ENCODE measurements at regions not wholly inside any gene's neighbourhood (a gene's known extent, or its start where the extent isn't known, plus 50 kb on each side); places are given as distances from the start of the nearest gene placed in this dataset.

DNA sequence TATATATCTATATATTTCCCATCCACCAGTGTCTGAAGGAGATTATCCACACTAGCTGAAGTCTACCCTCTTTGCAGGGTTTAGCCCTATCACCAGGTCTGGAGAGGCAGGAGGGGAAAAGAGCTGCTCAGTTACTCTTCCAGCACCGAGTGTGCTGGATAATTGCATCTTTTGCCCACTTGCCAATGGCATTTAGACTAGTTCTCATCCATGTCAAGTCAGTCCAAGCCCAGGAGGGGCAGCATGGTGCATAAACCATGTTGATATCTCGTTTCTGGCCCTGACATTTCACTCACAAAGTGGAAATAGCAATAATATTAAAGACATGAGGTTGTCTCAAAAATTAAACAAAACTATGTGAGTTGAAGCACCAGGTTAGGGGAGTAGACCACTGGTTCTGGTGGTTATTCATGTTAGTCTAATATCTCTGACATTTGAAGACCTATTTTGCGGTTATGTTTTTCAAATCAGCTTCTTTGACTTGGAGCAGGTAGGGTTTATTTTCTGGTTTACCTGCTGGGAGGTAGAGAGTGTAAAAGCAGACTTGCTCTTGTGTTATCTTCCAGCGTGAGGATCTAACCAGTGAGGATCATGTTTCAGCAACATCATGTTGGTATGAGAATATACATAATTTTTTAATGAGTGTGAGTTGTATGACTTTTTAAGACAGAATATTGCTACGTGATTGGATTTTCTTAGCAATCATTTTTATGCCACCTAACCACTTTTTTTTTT is 273.2 kb upstream of the KIRREL3 start:
- no peaks in the 10 kb centered on the region for H3K9me2 ChIP-seq (ENCODE audit: insufficient read depth, low read length)
- no peaks in the 10 kb centered on the region for H4K20me1 ChIP-seq (ENCODE audit: insufficient read depth)
- H3K36me3 ChIP-seq (ENCODE audit: insufficient read depth, low read length) = no peaks in the 10 kb centered on the region
- H3K27ac ChIP-seq (ENCODE audit: low read length) = no peak overlapping the region
- no peak overlapping the region for H3K4me2 ChIP-seq (ENCODE audit: low read length)
- no peak overlapping the region for H2AFZ ChIP-seq (ENCODE audit: low read depth, low read length)
- H3K9ac ChIP-seq (ENCODE audit: low read length) = no peak overlapping the region
- no peaks in the 10 kb centered on the region for H3F3A ChIP-seq (ENCODE audit: insufficient read depth, low read length, poor library complexity, severe bottlenecking)
- H3K27me3 ChIP-seq (ENCODE audit: insufficient read depth, low read depth, low read length) = no peaks in the 10 kb centered on the region
- H3K4me3 ChIP-seq (ENCODE audit: low read length) = no peak overlapping the region
- H3K79me2 ChIP-seq (replicated peaks; ENCODE audit: insufficient read depth, low read length) = no peaks in the 10 kb centered on the region
- TF ChIP-seq, protein P1, sequence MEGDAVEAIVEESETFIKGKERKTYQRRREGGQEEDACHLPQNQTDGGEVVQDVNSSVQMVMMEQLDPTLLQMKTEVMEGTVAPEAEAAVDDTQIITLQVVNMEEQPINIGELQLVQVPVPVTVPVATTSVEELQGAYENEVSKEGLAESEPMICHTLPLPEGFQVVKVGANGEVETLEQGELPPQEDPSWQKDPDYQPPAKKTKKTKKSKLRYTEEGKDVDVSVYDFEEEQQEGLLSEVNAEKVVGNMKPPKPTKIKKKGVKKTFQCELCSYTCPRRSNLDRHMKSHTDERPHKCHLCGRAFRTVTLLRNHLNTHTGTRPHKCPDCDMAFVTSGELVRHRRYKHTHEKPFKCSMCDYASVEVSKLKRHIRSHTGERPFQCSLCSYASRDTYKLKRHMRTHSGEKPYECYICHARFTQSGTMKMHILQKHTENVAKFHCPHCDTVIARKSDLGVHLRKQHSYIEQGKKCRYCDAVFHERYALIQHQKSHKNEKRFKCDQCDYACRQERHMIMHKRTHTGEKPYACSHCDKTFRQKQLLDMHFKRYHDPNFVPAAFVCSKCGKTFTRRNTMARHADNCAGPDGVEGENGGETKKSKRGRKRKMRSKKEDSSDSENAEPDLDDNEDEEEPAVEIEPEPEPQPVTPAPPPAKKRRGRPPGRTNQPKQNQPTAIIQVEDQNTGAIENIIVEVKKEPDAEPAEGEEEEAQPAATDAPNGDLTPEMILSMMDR (IDR thresholded peaks at IDR 0.05; ENCODE audit: poor library complexity, severe bottlenecking) = no peak
- TF ChIP-seq TAF1 (IDR thresholded peaks at IDR 0.05; ENCODE audit: low read depth) = no peak
- no peaks in the 10 kb centered on the region for H3K9me3 ChIP-seq (ENCODE audit: low read length)

DNA sequence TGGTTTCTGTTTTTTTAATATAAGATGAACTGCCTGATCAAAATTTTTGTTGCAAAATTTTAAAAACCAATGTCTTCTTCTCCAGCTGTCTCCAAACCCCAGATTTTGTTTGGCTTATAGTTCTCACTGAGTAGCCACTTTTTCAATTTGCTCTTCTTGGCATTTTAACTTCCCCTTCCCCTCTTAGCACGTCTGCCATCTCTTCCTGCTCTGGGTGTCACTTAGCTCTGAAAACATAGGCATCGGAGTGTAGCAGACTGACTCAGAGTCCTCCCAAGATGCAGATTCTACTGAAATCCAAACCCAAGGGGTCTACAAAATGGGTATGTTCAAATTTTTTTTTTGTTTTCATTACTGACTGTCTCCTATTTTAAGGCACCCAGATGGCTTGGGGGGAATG is 270.3 kb upstream of the KIRREL3 start:
- no peaks in the 10 kb centered on the region for H3F3A ChIP-seq (ENCODE audit: insufficient read depth, low read length, poor library complexity, severe bottlenecking)
- H4K20me1 ChIP-seq (ENCODE audit: insufficient read depth) = no peaks in the 10 kb centered on the region
- no peak overlapping the region for H3K4me3 ChIP-seq (ENCODE audit: low read length)
- H2AFZ ChIP-seq (ENCODE audit: low read depth, low read length) = no peak overlapping the region
- H3K27ac ChIP-seq (ENCODE audit: low read length) = no peak overlapping the region
- H3K9me2 ChIP-seq (ENCODE audit: insufficient read depth, low read length) = no peaks in the 10 kb centered on the region
- no peak overlapping the region for H3K4me2 ChIP-seq (ENCODE audit: low read length)
- no peaks in the 10 kb centered on the region for H3K79me2 ChIP-seq (replicated peaks; ENCODE audit: insufficient read depth, low read length)
- no peaks in the 10 kb centered on the region for H3K27me3 ChIP-seq (ENCODE audit: insufficient read depth, low read depth, low read length)
- no peak for TF ChIP-seq MXI1 (conservative IDR thresholded peaks at IDR 0.05; ENCODE audit: poor library complexity, severe bottlenecking)
- no peaks in the 10 kb centered on the region for H3K9me3 ChIP-seq (ENCODE audit: low read length)
- no peak overlapping the region for H3K9ac ChIP-seq (ENCODE audit: low read length)
- no peaks in the 10 kb centered on the region for H3K36me3 ChIP-seq (ENCODE audit: insufficient read depth, low read length)

DNA sequence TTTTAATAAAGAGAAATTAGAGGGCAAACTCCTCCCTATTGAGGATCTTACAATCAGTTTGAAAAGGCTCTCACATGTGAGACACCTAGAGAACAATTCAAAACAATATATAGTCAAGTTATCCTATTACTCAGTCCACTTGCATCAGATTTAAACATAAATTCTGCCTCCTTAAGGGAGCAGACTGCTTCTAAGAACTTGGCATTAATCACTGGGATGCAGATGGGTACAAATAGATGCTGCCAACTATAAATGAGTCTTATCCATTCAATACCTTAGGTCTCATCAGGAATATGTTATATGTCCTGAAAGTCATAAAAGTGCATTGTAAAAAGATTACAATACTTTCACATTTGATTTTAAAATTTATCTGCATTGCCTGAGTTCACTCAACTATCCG is 269.3 kb upstream of the KIRREL3 start:
- Histone ChIP-seq H2AFZ (ENCODE audit: low read depth, low read length) (no peak overlapping the region), H3K79me2 (replicated peaks; ENCODE audit: insufficient read depth, low read length) (no peaks in the 10 kb centered on the region), H3K9me2 (ENCODE audit: insufficient read depth, low read length) (no peaks in the 10 kb centered on the region), H3K9me3 (ENCODE audit: low read length) (no peaks in the 10 kb centered on the region), H3K27me3 (ENCODE audit: insufficient read depth, low read depth, low read length) (no peaks in the 10 kb centered on the region), H3K27ac (ENCODE audit: low read length) (no peak overlapping the region), H3F3A (ENCODE audit: insufficient read depth, low read length, poor library complexity, severe bottlenecking) (no peaks in the 10 kb centered on the region), H3K4me2 (ENCODE audit: low read length) (no peak overlapping the region), H3K36me3 (ENCODE audit: insufficient read depth, low read length) (no peaks in the 10 kb centered on the region), H4K20me1 (ENCODE audit: insufficient read depth) (no peaks in the 10 kb centered on the region), H3K4me3 (ENCODE audit: low read length) (no peak overlapping the region), H3K9ac (ENCODE audit: low read length) (no peak overlapping the region)
- no peak for TF ChIP-seq POLR2AphosphoS5 (IDR thresholded peaks at IDR 0.05)
- no peak for TF ChIP-seq TAF1 (IDR thresholded peaks at IDR 0.05; ENCODE audit: low read depth)
- no peak for TF ChIP-seq MXI1 (conservative IDR thresholded peaks at IDR 0.05; ENCODE audit: poor library complexity, severe bottlenecking)

DNA sequence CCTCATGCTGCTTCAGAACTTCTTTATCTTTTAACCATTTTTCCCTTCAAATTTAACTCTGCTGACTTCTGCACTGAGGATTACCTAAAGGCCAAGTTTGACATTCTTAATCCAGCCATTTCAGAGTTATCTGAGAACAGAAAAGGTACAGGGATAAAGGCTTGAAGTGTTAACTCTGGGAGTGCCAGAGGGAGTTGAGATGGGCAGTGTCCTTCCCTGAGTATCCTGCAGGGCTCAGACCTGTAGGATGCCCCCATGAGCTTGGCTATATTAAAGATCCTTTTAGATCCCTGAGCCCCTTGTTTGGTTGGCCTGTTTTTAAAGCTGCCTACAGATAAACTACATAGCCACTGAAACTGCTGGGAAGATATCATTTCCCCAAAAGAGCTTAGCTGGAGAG is 268.4 kb upstream of the KIRREL3 start:
- Histone ChIP-seq H2AFZ (ENCODE audit: low read depth, low read length) (no peak overlapping the region), H3K4me3 (ENCODE audit: low read length) (no peak overlapping the region), H3F3A (ENCODE audit: insufficient read depth, low read length, poor library complexity, severe bottlenecking) (no peaks in the 10 kb centered on the region), H3K79me2 (replicated peaks; ENCODE audit: insufficient read depth, low read length) (no peaks in the 10 kb centered on the region), H3K36me3 (ENCODE audit: insufficient read depth, low read length) (no peaks in the 10 kb centered on the region), H3K9me3 (ENCODE audit: low read length) (no peaks in the 10 kb centered on the region), H4K20me1 (ENCODE audit: insufficient read depth) (no peaks in the 10 kb centered on the region), H3K9me2 (ENCODE audit: insufficient read depth, low read length) (no peaks in the 10 kb centered on the region), H3K27ac (ENCODE audit: low read length) (no peak overlapping the region), H3K4me2 (ENCODE audit: low read length) (no peak overlapping the region), H3K9ac (ENCODE audit: low read length) (no peak overlapping the region), H3K27me3 (ENCODE audit: insufficient read depth, low read depth, low read length) (no peaks in the 10 kb centered on the region)
- no peak for TF ChIP-seq TAF1 (IDR thresholded peaks at IDR 0.05; ENCODE audit: low read depth)
- no peak for TF ChIP-seq SMC3 (conservative IDR thresholded peaks at IDR 0.05; ENCODE audit: poor library complexity)
- TF ChIP-seq, protein P1 (IDR thresholded peaks at IDR 0.05; ENCODE audit: poor library complexity, severe bottlenecking) = no peak
- TF ChIP-seq, protein P2, sequence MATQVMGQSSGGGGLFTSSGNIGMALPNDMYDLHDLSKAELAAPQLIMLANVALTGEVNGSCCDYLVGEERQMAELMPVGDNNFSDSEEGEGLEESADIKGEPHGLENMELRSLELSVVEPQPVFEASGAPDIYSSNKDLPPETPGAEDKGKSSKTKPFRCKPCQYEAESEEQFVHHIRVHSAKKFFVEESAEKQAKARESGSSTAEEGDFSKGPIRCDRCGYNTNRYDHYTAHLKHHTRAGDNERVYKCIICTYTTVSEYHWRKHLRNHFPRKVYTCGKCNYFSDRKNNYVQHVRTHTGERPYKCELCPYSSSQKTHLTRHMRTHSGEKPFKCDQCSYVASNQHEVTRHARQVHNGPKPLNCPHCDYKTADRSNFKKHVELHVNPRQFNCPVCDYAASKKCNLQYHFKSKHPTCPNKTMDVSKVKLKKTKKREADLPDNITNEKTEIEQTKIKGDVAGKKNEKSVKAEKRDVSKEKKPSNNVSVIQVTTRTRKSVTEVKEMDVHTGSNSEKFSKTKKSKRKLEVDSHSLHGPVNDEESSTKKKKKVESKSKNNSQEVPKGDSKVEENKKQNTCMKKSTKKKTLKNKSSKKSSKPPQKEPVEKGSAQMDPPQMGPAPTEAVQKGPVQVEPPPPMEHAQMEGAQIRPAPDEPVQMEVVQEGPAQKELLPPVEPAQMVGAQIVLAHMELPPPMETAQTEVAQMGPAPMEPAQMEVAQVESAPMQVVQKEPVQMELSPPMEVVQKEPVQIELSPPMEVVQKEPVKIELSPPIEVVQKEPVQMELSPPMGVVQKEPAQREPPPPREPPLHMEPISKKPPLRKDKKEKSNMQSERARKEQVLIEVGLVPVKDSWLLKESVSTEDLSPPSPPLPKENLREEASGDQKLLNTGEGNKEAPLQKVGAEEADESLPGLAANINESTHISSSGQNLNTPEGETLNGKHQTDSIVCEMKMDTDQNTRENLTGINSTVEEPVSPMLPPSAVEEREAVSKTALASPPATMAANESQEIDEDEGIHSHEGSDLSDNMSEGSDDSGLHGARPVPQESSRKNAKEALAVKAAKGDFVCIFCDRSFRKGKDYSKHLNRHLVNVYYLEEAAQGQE (IDR thresholded peaks at IDR 0.05; ENCODE audit: borderline replicate concordance) = no peak
- no peak for TF ChIP-seq RAD21 (conservative IDR thresholded peaks at IDR 0.05)
- TF ChIP-seq POLR2AphosphoS5 (IDR thresholded peaks at IDR 0.05) = no peak
- no peak for TF ChIP-seq EP300 (conservative IDR thresholded peaks at IDR 0.05; ENCODE audit: poor library complexity, severe bottlenecking)
- TF ChIP-seq MXI1 (conservative IDR thresholded peaks at IDR 0.05; ENCODE audit: poor library complexity, severe bottlenecking) = no peak
- no peak for TF ChIP-seq EZH2 (IDR thresholded peaks at IDR 0.05; ENCODE audit: borderline replicate concordance, insufficient read depth, low read length, poor library complexity, severe bottlenecking)
